Sciatic nerve (tissue), 2 donors: ENCODE measurements at regions not wholly inside any gene's neighbourhood (a gene's known extent, or its start where the extent isn't known, plus 50 kb on each side); places are given as distances from the start of the nearest gene placed in this dataset.
"Not testable (repeated sequence)": the region's sequence is repeated elsewhere in the genome, so short reads cannot be mapped to it uniquely, and the experiment has no call there.

Source experiments
- ATAC-seq: fragments of 200-7000 bp; cut with Tn5 transposase; one replicate; pipeline ENCODE4 v1.9.1; 2020; ENCODE audit warnings: mild to moderate bottlenecking, moderate library complexity
- DNase-seq: peaks from one replicate; pipeline ENCODE4 v3.0.0-alpha.2; 2020; ENCODE audit warnings: low spot score
- intact Hi-C: fragments of 100-400 bp; cut with DNase I; formaldehyde crosslinking; loops from one replicate; pipeline ENCODE4 v1.14.2; 2022
- donor health status: DM: no; HTN: no; CAD: no.
- donor health status: DM: no; HTN: no; CAD: no.

DNA sequence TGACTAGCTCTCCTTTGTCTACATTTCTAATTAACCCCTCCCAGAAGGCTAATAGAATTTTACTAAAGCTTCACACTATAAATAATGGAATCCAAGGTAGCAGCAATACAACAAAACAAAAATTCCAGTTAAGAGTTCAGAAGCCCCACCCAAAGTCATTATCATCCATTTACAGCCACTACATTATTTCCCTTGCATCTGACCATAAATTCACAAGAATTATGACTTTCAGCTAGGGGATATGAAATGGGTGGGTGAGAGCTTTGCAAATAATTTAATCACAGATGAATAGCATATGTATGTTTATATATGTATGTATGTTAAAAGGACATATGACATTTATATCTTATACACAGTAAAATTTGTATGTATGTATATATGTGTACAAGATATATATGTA, 65.3 kb upstream of the PTGDR start:
- intact Hi-C loops: no loop called here
- ATAC-seq (no peak), DNase-seq (no peak)

DNA sequence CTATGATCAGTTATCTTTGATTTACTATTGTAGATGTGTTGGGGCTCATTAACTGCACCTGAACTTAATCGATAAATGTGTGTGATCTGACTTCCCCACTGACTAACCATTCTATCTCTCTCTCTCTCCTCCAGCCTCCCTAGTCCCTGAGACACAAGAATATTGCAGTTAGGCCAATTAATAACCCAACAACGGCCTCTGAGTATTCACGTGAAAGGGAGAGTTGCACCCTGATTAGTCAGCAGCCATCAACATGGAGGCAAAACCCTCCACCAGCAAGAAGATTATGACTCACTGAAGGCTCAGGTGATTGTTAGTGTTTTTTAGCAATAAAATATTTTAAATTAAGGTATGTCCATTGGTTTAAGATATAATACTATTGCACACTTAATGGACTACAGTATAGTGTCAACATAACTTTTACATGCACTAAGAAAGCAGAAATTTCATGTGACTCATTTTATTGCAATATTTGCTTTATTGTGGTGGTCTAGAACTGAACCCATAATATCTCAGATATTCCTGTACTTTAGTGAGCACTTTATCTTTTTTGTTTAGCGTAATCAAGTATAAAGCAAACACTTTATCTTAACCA, 77.1 kb upstream of the PTGDR start:
- DNase-seq (no peak), ATAC-seq (no peak)
- intact Hi-C loops: no loop called here

GRCh38 chr14:52189325-52189724, 78.2 kb upstream of the PTGDR start:
- intact Hi-C loops: no loop called here
- DNase-seq (no peak), ATAC-seq (no peak)

GRCh38 chr14:52188381-52188780, 79.1 kb upstream of the PTGDR start:
- intact Hi-C loops: no loop called here
- DNase-seq (no peak), ATAC-seq (no peak)

- ATAC-seq: no peak
- intact Hi-C loops: no loop called here
- no peak for DNase-seq
Measured at GRCh38 chr14:52185178-52185577, 82.3 kb upstream of the PTGDR start.

GRCh38 chr14:52182853-52183252, 84.6 kb upstream of the PTGDR start:
- DNase-seq (no peak), ATAC-seq (no peak)
- intact Hi-C loops: no loop called here

DNA sequence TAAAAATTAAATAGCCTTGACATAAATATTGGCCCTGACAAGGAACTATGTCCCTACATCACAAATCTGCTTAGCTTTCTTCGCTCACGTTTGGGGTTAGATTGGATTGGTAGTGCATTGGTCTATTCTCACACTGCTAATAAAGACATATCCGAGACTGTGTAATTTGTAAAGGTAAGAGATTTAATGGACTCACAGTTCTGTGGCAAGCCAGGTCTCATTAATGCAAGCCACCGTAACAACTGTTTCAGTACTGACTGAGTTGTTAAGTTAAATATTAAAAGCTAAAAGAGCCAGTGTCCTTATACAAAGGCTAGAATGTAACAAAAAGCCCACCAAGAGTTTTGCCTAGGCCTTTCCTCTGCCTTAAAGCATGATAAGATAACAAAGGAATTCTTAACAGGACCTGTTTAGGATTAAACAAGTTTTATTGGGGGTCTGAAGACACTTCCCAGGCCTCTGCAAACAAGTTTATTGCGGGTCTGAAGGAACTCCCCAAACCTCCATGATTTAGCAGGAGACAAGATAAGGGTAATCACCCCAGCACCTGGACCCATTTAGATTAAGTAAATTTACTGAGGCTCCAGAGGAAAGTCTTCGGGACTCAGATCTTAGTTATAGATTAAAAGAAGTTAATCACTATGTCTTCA, 88.2 kb upstream of the PTGDR start:
- ATAC-seq: no peak
- DNase-seq: no peak
- intact Hi-C loops: no loop called here

DNA sequence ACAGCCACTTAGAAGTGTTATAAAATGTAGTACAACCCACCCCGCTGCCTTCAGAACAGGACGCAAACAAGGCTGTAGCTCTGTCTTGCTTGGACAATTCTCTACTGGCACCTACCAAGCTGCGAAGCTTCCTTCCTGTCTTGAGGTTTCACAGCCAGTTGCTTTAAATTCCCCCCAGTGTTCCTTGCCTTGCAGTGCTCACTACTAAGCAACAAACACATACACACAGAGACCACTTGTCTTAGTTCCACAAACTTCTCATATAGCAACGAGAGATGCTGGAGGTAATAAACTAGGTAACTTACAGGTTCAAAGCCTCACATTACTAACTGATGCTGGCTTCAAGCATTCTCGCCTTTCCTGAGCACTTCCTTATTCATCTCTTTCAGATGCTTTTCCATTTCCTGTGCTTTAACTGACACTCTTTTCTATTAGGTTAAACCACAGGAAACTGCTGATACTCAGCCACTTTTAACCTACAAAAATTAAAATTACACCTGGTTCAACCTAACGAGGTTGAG, 91.5 kb upstream of the PTGDR start:
- ATAC-seq: no peak
- intact Hi-C loops: no loop called here
- DNase-seq: no peak

DNA sequence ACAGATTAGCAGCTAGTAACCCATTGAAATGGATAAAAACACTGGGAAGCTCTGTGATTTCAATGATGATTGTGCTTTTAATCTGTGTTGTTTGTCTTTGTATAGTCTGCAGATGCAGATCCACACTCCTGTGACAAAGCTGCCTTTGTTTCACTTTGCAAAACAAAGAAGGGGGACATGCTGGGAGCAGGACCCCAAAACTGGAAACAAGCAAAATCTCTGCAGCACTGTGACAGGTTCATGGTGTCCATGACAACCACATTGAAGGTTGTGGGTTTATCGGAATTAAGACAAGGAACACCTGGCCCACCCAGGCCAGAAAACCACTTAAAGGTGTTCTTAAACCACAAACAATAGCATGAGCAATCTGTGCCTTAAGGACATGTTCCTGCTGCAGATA, 95.6 kb upstream of the PTGDR start:
- DNase-seq, ATAC-seq, intact Hi-C loops: not testable (repeated sequence)

DNA sequence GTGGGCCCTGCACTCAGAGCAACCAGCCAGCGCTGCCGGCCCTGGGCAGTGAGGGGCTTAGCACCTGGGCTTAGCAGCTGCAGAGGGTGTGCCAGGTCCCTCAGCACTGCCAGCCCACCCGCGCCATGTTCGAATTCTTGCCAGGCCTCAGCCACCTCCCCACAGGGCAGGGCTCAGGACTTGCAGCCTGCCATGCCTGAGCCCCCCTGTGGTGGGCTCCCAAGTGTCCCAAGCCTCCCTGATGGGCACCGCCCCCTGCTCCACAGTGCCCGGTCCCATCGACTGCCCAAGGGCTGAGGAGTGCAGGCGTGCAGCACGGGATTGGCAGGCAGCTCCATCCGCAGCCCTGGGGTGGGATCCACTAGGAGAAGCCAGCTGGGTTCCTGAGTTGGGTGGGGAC, 98.0 kb upstream of the NID2 start:
- intact Hi-C loops: no loop called here
- DNase-seq (no peak), ATAC-seq (no peak)

DNA sequence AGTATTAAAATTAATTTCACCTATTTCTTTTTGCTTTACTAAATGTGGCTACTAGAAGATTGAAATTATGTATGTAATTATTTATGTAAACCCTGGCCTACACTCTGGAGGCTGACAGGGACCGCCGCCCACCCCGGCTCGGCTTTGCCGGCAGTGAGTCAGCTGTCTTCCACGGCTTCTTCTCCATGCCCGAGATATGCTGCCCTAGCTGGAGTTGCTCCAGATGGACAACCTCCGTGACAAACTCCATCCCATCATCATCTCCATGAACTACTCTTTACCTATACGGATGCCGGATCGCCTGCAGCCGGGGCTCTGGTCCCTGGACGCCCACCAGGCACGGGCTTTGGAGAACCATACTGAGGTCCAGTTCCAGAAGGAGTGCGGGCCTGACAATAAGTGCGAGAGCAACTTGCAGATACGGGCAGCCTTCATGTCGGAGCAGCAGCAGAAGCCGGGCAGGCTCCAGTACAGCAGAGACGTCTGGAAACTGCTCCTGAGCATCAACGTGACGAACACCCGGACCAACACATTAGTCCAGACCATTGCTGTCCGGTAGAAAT, 86.9 kb upstream of the NID2 start:
- intact Hi-C loops: no loop called here
- DNase-seq (no peak), ATAC-seq (no peak)

DNA sequence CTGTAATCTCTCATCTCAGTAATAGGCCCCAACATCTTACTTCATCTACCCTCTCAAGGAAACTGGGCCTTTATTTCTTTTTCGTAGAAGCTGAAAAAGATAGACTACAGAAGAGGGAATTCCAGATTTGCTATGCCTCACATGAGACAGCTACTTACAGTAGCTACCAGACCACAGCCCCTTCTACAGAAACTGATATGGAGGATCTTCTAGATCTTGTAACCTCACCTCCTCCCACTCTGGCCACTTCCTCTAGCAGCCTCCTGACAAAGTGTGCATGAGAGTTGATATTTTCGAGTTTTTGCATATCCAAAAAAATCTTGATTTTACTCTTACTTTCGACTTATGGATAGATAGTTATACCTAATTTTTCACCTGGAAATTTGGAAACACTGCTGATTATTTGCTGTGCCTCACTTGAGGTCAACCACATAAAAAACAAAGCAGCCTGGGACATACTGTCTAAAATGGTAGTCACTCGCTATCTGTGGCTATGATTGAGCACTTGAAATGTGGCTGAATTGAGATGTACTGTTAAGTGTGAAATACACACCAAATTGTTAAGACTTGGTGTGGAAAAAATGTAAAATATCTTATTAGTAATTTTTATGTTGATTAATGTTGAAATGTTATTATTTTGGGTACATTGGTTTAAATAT, 86.3 kb upstream of the NID2 start:
- DNase-seq (no peak), ATAC-seq (no peak)
- intact Hi-C loops: no loop called here

- intact Hi-C loops: no loop called here
- no peak for ATAC-seq
- DNase-seq: no peak
Measured at GRCh38 chr14:52153939-52154338, 85.1 kb upstream of the NID2 start.

- intact Hi-C loops: no loop called here
- DNase-seq (no peak), ATAC-seq (no peak)
Measured at GRCh38 chr14:52150162-52150561, 81.3 kb upstream of the NID2 start.

- no peak for ATAC-seq
- DNase-seq: no peak
- intact Hi-C loops: no loop called here
Measured at GRCh38 chr14:52148371-52148770, 79.5 kb upstream of the NID2 start.

DNA sequence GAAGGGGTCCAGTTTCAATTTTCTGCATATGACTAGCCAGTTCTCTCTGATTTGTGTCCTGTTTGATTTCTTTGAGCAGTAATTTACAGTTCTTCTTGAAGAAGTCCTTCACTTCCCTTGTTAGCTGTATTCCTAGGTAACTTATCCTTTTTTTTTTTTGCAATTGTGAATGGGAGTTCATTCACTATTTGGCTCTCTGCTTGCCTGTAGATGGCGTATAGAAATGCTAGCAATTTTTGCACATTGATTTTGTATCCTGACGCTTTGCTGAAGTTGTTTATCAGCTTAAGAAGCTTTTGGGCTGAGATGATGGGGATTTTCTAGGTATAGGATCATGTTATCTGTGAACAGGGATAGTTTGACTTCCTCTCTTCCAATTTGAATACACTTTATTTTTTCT, 77.6 kb upstream of the NID2 start:
- intact Hi-C loops: no loop called here

GRCh38 chr14:52144099-52144498, 75.2 kb upstream of the NID2 start:
- intact Hi-C loops, ATAC-seq, DNase-seq: not testable (repeated sequence)

More for the DNA sequence above, 77.6 kb upstream of the NID2 start:
- ATAC-seq (no peak), DNase-seq (no peak)

- DNase-seq (no peak), ATAC-seq (no peak)
- intact Hi-C loops: no loop called here
Measured at GRCh38 chr14:52142504-52142903, 73.6 kb upstream of the NID2 start.

DNA sequence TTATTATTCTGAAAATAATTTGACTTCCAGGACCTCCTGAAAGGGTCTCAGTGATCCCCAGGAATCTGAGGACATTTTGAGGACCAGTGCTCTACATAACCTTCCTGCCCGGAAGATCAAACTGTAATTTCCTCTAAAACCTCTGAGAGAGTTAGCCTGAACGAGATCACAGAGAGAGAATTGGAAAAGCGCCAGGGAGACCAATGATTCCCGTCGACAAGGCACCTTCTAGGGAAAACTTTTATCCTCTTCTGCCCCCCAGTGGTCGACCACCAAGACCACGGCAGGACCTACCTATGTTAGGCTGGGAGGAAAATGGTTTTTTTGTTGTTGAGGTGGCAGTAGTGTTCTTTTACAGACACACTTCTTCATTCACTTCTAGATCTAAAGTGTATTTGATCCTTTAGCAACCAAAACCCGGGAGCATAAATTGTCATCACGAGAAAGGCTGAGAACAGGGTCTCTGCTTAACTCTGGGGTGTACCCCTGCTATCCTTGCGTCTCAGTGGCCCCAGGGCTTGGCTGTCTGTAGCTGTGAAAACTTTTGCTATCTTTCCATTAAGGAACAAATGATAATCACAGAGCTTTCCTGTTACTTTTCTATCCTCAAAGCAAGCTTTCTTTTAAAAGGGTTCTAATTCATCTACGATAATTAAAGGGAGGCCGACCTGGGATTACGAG, 62.9 kb upstream of the NID2 start:
- ATAC-seq (peak; percentile 93), DNase-seq (peak; percentile 89)
- intact Hi-C loops: loop anchor here (5.0 kb wide), 1 partner anchor 134 kb away; no protein-coding TSS in a partner anchor
